NCI-H774 (cell line): ENCODE measurements at regions not wholly inside any gene's neighbourhood (a gene's known extent, or its start where the extent isn't known, plus 50 kb on each side); places are given as distances from the start of the nearest gene placed in this dataset.
A peak's percentile ranks its signal among the peaks of the same experiment; 100 is the strongest.
"Not testable (repeated sequence)": the region's sequence is repeated elsewhere in the genome, so short reads cannot be mapped to it uniquely, and the experiment has no call there.

ENCODE experiments used
- DNase-seq: peaks from one replicate; lab custom pipeline; 2025; lab: John Stamatoyannopoulos, UW

DNA sequence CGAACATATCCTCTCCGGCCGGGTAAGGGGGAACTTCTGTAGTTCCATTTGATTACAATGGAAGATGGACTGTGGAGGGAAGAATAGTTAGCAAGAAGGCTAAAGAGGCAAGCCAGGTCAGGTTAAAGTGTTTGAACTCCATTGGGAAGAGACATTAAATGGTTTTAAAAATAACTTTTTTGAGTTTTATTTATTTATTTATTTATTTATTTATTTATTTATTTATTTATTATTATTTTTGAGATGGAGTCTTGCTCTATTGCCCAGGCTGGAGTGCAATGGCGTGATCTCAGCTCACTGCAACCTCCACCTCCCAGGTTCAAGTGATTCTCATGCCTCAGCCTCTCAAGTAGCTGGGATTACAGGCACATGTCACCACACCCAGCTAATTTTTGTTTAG, 441.9 kb downstream of the TOX3 start:
- not testable (repeated sequence) for DNase-seq

DNA sequence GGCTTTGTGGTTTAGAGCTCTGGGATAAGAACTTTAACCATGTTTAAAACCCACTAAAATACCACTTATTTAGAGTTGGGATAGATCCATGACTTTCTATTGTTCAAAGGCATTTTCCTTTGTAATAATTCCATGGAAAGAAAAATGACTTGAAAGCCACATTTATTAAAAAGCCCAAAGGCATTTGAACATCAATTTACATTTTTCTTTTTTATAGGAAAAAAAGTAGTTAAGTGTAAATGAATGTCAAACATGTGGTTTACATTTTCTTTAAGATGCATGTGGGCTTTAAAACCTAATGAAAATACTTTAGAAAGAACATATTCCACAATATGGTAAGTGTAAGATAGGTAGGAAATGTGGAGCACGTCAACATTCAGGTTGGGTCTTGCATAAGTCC, 443.2 kb downstream of the TOX3 start:
- no peak for DNase-seq

DNA sequence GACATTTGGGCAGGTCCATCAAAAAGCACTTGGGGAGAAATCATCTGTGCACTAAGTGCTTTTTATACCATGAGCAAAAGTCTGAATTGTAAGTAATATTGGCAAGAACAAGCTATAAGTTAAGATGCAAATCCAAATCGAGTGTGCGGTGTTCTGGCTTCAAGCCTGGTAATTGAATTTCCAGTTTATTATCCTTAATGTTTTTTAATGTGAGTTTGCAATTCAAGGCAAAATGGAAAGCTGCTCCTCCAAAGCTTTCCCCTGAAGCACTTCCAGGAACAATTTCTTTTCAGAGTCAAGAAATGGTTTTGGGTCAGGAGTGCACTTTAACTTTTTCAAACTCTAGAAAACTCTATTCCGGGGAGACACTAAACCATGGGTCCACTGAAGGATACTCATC, 445.7 kb downstream of the TOX3 start:
- no peak for DNase-seq

DNA sequence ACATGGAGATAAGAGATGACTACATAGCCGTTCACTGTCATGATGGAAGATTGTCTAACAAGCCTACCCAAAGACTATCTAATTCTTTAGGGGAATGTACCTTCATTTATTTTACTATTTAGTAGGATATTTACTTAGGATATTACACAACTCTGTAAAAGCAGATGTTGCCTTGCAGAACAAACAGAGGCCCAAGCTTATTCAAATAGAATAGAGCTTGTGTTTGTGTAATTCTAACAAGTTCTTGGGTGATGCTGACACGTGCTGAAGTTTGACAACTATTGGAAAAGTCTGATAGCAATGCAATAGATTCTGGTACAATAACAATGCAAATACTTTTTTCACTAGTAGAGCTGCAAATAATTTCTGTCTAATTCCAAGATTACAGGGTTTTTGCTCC, 447.6 kb downstream of the TOX3 start:
- peak; percentile 35 for DNase-seq

DNA sequence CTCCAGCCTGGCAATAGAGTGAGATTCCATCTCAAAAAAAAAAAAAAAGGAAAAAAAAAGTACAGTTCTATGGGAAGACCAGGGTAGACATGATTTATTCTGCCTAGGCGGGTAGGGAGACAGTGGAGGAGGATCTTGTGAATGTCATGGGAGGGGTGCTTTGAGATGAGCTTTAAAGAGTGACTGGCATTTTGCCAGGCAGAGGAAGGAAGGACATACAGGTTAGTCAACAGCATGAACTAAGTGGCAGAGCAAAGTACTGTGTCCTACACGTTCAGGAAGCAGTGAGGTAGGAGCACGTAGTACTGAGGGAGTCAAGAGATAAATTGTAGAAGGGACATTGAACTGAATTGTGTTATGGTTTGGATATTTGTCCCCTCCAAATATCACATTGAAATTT, 451.5 kb downstream of the TOX3 start:
- no peak for DNase-seq

DNA sequence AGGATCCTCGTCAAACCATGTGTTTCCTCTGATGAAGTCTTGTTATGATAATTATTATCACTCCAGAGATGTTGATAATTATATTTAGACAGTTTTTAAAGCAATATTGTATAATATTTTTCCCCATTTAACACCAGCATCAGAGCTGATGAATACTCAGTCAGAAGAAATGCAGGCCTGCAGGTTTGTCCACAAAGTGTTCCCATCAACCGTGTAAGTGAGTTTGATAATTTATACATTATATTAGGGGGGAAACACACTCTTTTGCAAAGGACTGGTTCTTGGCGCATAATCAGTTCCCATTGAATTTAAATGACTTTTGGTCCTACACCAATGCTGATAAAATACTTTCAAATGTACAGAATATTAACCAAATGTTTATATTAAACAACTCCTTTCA, 454.8 kb downstream of the TOX3 start:
- no peak for DNase-seq

DNA sequence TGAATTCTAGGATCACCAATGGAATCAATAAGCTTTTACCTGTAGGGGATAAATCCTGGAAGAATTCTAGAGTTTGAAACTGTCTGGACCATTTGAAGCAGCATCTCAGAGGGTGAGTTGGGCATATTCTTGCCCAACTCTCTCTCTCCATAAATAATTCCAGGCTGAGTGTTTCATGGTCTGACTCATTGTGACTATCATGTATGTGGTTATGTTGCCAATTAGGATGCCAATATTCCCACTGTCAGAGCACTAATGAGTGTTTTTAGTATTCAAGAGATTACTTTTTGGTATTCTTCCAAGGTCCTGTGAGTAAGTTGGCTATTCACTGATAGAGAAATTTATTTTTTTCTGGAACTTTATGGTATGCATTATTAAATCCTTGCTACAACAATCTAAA, 456.9 kb downstream of the TOX3 start:
- DNase-seq: no peak

DNA sequence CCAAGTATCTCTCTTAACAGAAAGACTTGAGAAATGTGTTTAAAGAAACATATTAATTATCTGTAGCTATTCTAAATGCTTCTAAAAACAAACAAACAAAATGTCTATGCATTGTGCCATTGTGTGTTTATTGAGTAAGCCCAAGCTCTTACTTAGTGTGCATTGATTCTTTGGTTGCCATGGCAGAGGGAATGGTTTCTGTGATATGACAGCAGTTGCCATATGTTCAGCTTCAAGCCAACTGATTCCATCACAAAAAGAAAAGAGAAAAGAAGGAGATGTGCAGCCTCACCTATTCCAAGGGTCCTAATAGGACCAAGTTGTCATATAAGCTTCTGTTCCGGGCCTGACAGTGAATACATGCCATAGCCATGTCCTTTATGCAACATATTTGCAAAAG, 457.5 kb downstream of the TOX3 start:
- no peak for DNase-seq

DNA sequence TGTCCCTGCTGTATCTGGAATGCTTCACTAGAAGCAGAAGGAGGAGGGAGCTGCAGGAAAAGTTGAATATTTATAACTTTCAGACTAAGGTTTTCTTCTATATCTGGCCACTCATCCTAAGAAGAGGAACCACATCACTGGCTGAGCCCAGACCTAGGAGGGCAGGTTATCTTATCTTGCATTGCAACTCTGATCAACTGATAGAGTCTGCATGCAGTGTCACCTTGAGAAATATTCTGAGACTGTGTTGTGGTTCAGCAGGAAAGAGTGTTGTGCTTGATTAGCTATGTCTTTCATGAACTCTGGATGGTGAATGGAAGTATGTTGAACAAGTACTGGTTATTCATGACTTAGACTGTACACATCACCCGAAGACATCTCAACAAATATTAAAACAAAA, 460.0 kb downstream of the TOX3 start:
- no peak for DNase-seq

DNA sequence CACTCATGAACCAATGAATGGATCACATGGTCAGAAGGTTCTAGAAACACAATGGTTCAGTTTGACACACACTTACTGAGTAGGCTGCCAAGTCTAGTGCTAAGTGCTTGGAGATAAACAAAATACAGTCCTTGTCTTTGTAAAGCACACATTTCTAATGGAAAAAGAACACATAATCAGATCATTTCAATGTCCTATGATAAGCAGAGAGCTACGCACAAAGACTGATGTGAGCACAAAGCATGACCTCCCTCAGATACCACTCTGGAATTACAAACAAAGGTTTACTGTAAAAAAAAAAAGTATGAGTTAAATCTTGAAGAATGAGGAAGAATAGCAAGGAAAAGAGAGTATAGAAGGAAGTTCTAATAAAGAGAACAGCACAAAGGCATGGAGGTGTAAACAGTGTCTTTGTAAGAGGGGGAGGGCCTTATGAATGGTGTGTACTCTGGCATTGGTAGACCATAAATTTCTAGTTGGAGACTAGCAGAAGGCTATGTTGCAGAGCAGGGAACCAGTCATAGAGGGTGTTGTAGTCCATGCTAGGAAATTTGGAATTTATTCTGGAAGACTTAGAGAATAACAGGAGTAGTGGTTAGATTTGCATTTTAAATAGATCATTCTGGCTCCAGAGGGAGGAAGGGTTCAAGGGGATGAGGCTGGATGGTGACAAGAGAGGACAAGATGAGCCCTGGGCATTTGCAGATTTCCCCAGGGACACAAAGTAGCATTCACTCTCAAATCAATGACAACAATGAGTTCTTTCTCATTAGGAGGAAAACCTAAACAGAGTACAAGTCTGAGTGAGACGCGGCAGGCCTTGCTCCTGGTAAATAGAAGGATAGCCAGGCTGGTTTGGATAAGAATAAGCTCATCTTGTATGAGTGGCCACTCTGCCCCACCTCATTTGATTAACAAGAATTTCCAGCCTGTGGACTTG, 468.0 kb downstream of the TOX3 start:
- no peak for DNase-seq

DNA sequence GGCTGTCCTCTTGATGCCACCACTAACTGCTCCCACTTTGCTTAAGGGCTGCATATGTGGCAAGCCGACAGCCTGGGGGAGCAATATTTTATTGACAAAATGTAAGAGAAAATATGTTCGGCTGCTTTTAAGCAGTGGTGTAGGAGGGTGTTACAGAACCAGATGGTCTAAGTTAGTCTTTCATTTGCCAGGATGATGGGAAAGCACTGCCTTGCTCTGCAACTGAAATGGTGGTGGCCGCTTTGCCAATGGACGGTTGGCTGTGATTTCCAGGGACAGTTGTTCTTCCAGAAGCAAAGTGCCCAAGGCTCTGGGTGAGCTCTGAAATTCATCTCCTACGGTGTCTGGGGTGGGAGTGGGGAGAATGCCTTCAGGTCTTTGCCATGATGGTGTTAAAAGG, 469.3 kb downstream of the TOX3 start:
- DNase-seq: no peak

DNA sequence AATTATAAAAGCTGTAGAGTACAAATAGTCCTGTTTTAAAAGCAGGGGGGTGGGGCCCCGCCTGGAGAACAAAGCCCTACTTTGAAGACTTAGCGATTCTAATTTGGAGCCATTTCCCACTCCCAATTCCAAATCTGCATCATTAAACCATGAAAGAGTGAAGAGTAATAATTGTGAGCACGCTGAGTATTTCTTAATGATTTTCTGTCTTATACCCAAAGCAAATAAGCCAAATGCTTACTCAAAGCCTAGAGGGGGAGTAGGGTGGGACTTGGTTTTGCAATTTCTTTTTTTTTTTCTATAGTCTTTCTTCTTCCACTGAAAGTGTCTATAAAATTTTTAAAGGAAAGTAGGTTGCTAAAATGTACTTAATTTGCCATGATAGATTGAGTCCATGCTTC, 470.1 kb downstream of the TOX3 start:
- no peak for DNase-seq

DNA sequence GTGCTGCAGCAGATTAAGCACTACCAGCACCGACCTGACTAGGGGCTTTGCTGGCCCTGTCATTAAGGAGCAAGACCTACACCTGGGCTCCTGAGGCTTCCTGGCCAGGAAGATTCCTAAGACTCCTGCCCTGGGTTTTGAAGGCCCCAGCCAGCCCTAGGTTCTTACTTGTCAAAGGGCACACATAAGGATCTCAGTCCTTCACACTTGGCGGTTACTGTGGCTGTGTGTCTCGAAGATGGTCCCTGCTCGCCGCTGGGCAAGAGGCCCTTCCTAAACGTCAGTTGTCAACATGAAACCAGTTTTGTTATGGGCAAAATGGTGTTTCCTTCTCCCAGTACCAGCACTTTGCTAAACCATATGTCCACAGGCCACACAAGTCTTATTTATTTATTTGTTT, 470.6 kb downstream of the TOX3 start:
- DNase-seq: no peak

DNA sequence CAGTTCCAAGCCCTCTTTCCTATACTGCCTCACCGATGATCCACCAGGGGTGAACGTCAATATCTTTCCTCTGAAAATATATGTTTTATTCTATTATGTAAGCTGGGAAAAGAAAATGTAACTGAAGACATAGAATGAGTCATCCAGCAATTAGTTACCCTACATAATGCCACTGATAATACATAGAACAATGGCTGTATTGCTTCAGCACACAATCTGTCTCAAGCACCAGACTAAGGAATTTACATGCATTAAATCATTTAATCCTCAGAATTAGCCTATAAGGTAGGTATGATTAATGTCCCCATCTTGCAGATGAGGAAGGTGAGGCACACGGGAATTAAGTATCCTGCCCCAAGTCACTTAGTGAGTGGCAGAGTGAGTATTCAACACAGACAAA, 472.8 kb downstream of the TOX3 start:
- no peak for DNase-seq

DNA sequence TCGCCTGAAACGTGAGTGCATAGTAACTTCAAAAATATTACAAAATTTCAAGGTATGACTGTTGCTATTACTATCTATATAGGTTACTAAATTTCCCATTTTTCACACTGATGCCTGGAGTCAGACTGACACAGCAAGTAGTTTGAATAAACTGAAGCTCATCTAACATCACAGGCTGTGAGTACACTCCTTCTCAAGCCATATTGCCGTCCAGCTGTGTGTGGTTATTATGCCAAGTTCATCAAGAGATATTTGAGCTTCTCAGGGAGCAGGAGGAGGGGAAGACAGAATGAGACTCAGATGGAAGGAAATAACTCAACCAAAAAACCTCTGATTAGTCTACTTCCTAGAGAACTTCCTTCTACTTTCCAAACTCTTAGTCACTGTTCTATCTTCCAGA, 473.9 kb downstream of the TOX3 start:
- no peak for DNase-seq

DNA sequence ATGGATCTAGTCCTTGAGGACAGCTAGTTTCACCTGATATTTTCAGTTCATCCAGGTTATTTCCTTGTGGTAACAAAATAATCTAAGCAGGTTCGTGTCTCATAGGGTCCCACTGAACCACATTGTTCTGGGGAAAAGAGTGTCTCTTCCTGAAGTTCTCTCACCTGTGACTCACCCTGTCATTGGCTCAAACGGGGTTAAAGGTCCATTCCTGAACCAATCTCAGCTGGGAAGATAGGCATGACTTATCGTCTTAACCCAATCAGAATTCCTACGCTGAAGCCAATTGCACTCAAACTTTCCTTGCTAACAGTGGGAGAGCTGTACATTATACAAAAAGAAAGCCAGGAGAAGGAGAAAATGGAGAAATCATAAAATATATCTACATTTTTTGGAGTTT, 475.8 kb downstream of the TOX3 start:
- DNase-seq: no peak

DNA sequence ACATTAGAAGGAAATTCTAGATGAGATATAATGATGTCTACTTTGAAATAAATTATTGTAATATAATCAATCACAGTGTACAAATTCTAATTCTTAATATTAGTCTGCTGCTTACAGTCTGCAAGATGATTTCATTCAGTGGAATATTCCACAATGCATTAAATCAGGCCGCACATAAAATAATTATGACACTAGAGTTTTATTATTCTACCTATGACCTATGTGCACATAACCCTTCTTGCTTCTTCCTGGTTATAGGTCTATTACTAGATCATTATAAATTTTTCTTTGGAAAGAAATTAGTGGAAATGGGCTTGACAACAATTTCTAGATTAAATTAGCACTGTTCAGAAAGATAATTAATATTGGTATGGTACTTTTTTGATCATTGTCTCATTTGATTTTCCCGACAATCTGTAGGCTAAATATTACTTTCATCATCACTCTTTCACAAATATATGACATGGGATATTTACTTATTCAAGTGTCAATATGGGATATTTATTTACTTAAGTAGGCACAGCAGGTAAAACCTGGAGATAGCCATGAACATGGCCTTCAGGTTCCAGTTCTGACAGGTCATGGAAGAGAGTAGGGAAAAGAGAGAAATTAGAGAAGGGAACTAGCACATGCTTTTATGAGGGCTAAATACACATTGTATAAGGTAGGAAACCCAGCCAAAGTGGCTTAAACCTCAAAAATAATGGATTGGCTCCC, 476.4 kb downstream of the TOX3 start:
- DNase-seq: no peak

DNA sequence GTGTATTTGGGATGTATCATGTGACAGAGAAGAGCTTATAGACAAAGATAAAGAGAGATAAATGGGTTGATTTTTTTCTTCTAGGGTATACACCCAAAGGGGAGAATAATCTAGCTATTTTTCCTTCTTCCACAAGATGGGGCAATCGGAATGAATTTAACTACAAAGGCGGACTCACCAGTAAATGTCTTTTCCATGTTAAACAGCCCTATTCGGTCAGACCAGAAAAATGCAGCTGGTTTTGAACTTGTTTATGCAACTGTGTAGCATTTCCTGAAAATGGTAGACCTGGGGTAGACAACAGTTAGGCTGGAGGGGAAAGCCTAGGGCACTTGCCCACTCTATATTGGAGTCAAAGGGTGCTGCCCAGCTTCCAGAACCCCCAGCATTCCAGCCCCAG, 477.1 kb downstream of the TOX3 start:
- DNase-seq: peak; percentile 73

DNA sequence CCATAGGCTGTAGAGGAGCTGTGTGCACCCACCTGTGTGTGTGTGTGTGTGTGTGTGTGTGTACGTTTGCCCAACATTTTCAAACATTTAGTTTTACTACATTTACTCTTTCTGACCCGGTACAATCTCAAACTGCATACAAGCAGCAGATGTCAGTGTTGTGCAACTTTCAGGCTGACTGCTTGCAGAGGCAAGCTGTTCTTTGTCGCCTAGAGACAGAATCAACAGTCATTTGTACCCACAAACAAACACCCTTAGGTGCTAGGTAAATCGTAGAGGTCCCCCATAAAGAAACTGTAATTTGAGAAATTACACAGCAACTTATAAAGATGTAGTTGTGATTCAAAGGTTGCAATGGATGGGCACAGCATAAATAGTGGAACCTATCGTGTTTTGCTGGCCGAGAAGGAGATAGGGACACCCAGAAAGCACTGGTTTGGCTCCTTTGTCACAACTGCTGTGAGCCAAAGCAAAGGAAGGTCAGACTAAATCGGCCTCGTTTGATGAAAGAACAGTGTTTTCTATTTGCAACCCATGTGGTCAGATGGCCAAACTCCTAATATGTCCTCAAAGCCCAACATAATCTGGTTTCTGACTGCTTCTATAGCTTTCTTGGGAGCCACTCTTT, 478.4 kb downstream of the TOX3 start:
- DNase-seq: peak; percentile 76

DNA sequence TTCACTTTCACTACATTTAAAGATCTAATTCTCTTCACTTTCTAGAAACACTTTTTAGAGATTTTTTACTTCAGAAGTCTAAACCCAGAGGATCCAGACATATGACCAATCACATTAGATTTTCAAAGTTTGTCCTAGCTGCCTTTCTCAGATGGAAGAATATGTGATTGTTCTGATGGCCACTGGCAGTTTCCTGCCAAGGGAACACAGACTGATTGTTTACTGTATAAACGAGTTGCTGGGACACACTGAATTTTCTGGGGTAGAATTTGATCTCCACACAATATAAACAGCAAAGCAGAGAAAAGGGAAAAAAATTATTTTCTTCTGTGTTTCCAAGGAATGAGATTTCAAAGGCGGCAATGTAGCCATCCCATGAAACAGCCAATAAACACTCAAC, 480.0 kb downstream of the TOX3 start:
- DNase-seq: no peak

DNA sequence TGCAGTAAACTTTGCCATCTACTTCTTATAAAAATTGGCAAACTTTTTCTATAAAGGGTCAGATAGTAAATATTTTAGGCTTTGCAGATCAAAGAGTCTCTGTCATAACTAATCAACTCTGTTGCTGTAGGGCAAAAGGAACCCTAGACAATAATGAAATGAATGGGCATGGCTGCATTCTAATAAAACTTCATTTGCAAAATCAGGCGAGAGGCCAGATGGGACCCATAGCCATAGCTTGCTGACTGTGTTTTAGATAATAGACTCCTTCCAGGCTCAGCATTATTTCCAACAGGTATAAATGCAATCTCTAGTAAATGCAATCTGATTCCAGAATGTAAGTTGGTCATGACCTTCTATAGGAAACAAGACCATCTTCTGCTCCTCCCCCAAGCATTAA, 490.7 kb downstream of the TOX3 start:
- DNase-seq: no peak

DNA sequence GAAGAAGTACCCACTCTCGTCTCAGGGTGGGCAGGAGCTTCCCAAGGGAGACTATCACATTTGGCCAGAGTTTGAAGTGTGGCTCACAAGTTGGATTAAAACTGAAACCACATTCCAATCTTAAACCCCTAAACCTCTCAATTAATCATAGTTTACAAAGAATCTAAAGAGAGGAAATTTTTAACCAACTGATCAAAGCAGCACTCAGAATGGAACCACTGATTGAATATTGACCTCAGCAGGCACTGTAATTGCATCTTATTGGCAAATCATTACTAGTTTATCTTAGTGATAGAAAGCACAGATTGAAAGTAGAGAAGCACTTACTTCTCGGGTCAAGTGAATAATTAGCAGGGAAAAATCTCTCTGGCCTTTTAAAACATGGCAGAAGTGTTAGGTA, 491.6 kb downstream of the TOX3 start:
- no peak for DNase-seq

DNA sequence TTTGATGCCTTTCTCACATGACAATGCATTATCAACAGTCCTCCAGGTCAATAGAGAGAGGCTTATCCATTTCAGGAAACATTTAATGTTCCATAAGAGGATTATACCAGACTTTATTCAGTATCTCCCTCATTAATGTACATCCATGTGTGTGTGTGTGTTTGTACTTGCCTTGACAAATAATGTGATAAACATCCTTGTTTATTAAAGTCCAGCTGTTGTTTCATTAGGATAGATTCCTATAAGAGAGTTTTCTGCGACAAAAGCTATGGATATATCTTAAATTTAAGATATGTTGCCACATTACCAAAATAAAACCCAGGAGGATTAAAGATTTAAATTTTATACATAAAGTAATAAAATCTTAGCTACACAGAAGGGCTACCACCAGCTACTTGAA, 492.6 kb downstream of the TOX3 start:
- no peak for DNase-seq
